HEK293T (cell line): ENCODE measurements at regions not wholly inside any gene's neighbourhood (a gene's known extent, or its start where the extent isn't known, plus 50 kb on each side); places are given as distances from the start of the nearest gene placed in this dataset.

Source experiments
- BHLHE40 ChIP-seq: fragments of 450-650 bp; IDR thresholded peaks from 2 replicates; pipeline ENCODE4 v1.6.1; 2016; ENCODE audit warnings: mild to moderate bottlenecking, moderate library complexity, borderline replicate concordance
- CTBP1 ChIP-seq: fragments of 450-650 bp; IDR thresholded peaks from 2 replicates; pipeline ENCODE4 v1.6.1; 2016; ENCODE audit warnings: borderline replicate concordance
- FOXA1 ChIP-seq: fragments of 450-650 bp; IDR thresholded peaks from 2 replicates; pipeline ENCODE4 v1.6.1; 2016; ENCODE audit warnings: mild to moderate bottlenecking
- FOXM1 ChIP-seq: fragments of 450-650 bp; IDR thresholded peaks from 2 replicates; pipeline ENCODE4 v1.6.1; 2017; ENCODE audit warnings: mild to moderate bottlenecking, borderline replicate concordance
- HDGF ChIP-seq: fragments of 450-650 bp; IDR thresholded peaks from 2 replicates; pipeline ENCODE4 v1.6.1; 2017; ENCODE audit warnings: antibody characterized with exemption, borderline replicate concordance
- L3MBTL2 ChIP-seq: fragments of 450-650 bp; conservative IDR thresholded peaks from 2 replicates; pipeline ENCODE4 v1.6.1; 2016; ENCODE audit warnings: mild to moderate bottlenecking
- LEF1 ChIP-seq: fragments of 450-650 bp; IDR thresholded peaks from 2 replicates; pipeline ENCODE4 v1.6.1; 2017; ENCODE audit warnings: mild to moderate bottlenecking, borderline replicate concordance
- SP1 ChIP-seq: fragments of 450-650 bp; IDR thresholded peaks from 2 replicates; pipeline ENCODE4 v1.6.1; 2017
- SUZ12 ChIP-seq: fragments of 450-650 bp; IDR thresholded peaks from 2 replicates; pipeline ENCODE4 v1.6.1; 2016; ENCODE audit warnings: mild to moderate bottlenecking
- TARDBP ChIP-seq: fragments of 450-650 bp; IDR thresholded peaks from 2 replicates; pipeline ENCODE4 v1.6.1; 2016
- ZNF384 ChIP-seq: fragments of 450-650 bp; IDR thresholded peaks from 2 replicates; pipeline ENCODE4 v1.6.1; 2016

GRCh38 chr3:124121379-124122312 lies 129.7 kb upstream of the ROPN1 start:
- TF ChIP-seq HDGF (no peak), SP1 (no peak), TARDBP (no peak), BHLHE40 (no peak), FOXA1 (no peak), L3MBTL2 (no peak), SUZ12 (no peak), ZNF384 (no peak), FOXM1 (no peak), LEF1 (no peak), CTBP1 (no peak)
